Eye (tissue), 1 donor: ENCODE measurements at regions not wholly inside any gene's neighbourhood (a gene's known extent, or its start where the extent isn't known, plus 50 kb on each side); places are given as distances from the start of the nearest gene placed in this dataset.

Experiments used
- DNase-seq: peaks from one replicate; pipeline ENCODE4 v3.0.0-alpha.2; 2015

DNA sequence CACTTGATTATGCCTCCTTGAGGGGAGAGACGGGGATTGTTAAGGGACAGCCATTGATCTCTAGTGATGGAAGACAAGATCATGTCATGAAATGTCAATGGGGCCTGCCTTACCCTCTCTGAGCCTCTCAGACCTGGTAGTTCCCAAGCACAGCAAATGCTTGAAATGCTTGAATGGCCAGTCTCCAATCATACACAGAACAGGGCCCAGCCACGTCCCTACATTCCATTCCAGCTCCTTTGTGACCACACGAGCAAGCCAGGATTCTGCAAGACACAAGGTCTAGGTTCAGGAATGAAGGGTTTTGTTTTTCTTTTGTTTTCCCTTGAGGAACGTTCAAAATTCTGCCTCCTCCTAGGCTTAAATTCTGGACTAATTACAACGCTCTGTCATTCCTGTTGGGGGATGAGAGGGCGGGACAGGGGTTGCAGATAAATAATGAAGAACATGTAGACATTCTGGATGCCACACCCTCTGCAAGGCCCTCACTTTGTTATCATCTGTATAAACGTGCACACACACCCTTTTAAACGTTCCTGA, 98.1 kb upstream of the YPEL5 start:
- DNase-seq = no peak

DNA sequence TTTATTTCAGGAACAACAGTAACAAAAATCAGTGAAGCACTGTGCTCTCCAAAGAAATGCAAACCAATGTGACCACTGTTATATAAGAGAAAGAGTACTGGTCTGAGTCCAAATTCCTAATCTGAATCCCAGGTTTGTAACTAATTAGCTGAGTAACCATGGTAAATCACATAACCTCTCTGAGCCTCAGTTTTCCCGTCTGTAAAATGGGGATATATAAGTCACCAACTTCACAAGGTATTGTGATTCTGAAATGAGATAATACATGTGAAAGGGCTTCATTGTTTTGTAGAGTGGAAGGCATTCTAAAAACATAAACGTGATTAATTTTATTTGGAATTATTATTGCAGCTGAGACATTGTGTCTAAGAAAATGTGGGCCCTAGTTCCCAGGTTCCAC, 91.3 kb upstream of the YPEL5 start:
- DNase-seq = no peak

DNA sequence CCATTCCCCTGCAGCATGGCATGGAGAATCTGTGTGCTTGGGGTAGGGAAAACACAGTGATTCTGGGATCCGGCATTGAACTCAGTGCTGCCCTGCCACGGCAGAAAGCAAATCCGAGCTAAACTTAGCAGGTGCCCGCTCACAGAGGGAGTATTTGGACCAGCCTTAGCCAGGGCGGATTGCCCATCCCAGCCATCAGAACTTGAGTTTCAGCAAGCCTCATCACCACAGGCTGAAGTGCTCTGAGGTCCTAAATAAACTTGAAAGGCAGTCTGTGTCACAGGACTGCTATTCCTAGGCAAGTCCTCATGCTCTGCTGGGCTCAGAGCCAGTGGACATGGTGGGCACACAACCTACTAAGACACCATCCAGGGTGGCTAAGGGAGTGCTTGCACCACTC, 86.2 kb upstream of the YPEL5 start:
- no peak for DNase-seq

DNA sequence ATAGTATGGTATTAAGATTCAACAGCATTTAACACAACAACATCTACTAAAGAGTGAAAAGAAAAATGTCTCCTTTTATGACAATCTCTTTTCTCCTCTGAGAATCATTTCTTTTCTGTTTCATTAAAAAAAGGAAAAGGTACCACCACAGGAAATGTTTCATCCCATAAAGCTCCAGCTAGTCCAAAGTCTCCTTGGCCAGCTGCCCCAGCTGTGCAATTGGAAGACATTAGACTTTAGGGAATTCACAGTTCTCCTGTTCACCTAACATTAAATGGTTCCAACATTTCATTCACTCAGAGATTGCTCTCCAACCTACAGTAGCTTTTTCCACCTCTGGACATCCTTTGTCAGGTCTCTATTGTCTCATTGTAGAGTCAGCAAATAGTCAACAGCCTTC, 78.7 kb upstream of the YPEL5 start:
- no peak for DNase-seq

DNA sequence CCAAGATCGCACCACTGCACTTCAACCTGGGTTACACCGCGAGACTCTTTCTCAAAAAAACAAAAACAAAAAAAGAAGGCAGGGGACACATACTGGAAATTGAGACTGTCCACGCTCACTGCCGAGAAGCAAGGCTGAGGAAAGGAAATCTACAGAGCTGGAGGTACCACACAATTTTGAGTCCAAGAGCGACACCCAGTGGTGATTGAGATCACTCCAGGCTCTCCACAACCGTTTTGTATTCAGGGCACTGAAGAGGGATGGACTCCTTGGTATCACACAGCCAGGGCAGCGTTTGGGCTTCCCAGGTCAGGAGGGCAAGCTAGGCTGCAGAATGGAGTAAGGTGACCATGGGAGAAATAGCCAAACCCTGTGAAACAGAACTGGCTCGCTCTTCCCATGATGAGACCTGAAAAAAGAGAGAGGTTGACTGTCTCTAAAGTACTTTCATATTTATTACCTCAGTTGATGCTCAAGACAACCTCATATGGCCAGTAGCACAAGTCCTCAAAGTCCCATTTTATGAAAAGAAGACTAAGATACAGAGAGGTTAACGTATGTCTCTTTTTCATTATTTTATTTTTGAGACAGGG, 74.5 kb upstream of the YPEL5 start:
- peak; percentile 91 for DNase-seq

DNA sequence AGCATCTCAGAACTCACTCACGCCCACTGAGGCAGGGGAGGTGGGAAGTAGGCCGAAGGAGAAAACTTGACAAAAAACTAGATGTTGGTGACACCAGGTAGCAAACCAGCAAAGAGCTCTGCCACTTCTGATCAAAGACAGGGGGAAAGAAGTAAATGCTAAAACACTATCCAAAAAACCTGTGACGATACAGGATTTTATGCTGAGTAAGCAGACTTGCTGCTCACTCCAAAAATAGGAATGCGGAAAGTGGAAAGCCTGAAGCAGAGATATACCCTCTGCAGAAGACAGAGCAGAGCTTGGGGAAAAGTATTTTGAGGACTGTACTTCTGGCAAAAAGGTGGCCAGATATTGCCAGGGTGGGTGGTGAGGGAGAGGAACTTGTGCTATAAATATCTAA, 73.3 kb upstream of the YPEL5 start:
- no peak for DNase-seq

DNA sequence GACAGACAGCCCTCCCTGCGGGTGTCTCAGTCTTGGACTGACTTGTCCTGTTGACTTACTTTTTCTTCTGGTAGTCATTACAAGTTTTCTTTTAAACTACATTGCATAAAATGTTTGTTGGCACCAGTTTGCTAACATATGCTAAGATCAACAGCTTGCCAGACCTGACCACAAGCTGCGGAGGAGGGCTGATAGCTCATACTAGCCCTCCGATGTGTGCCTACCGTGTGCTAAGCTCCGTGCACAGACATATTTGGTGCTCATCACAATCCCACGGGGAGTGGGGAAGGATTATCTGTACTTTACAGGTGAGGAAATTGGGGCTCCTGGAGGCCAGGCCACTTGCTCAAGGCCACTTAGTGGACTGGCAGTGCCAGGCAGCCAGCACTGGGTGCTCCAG, 72.8 kb upstream of the YPEL5 start:
- no peak for DNase-seq

DNA sequence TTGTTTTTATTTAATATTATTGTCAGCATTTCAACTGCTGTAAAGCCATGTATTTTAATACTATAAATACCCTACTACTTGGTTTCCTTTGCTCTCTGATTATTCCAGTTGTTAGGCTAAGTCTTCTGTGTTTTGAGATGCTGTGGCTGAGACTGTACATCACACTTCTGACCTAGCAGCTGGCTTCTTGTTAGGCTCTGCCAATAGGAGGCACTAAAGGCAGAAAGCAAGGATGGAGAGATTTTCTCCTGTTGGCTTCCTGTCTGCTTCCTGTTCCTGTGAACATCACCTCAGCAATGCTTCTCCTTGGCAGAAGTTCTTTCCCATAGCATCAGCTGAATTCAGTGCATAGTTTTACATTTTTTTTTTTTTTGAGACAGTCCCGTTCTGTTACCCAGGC, 68.3 kb upstream of the YPEL5 start:
- no peak for DNase-seq

DNA sequence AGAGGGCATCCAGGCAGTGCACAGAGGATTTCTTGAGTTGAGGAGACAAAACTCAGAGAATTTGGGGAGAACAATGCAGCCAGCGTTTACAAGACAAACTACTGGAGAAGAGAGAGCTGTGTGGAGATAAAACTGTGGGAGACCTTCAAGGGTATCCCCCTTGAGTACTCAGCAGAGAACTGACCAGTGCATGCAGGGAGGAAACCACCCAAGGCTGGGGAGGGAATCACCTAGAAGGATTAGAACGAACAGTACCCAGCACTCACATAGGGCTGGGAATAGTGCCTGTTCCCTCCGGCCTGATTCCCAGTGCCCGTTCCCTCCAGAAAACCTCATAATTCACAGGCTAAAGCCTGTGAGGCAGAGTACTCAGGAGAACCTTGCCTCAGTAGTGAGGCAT, 61.9 kb upstream of the YPEL5 start:
- no peak for DNase-seq

DNA sequence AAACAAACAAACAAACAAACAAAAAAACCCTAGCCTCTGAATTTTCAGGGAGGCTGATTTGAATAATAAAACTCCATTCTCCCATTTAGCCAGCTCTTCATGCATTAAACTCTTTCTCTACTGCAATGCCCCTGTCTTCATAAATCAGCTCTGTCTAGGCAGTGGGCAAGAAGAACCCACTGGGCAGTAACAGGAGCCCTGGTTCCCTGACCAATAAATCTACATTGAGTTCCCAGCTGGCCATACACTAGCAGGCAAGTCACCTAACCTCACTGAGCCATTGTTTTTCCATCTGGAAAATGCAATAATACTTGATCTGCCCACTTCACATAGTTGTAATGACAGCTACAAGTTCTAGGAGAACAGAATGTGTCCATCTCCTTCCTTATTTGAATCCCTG, 57.6 kb upstream of the YPEL5 start:
- no peak for DNase-seq

DNA sequence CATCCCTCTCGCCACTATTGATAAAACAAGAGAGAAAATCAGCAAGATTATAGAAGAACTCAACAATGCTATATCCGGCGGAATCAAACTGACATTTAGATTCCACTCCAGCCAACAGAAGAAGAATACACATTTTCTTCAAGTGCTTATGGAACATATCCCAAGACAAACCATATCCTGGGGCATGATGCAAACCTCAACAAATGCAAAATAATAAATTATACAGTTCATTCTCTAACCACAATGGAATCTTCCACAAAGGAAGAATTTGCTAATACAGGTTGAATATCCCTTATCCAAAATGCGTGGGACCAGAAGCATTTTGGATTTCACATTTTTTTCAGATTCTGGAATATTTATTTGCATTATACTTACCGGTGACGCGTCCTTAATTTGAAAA, 51.4 kb upstream of the YPEL5 start:
- no peak for DNase-seq

DNA sequence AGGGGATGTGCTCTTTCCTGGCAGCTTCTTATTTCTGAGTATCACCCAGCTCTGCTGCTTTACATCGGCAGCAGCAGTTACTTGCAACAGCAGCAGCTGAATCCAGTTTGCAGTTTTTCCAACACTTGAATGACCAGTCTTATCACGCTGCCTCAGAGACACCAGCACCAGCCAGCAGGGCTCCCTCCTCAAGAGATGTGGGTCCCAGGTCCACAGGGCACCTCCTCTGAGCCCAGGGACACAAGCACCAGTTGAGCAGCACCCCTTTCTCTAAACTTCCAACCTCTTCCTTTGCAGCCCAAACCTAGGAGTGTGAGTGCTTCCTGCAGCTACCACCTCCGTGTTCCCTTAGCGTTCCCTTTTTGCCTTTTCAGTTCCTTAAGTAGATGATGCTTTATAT, 50.4 kb upstream of the YPEL5 start:
- DNase-seq = no peak
